ENCODE measurements at regions not wholly inside any gene's neighbourhood (a gene's known extent, or its start where the extent isn't known, plus 50 kb on each side); places are given as distances from the start of the nearest gene placed in this dataset.

DNA sequence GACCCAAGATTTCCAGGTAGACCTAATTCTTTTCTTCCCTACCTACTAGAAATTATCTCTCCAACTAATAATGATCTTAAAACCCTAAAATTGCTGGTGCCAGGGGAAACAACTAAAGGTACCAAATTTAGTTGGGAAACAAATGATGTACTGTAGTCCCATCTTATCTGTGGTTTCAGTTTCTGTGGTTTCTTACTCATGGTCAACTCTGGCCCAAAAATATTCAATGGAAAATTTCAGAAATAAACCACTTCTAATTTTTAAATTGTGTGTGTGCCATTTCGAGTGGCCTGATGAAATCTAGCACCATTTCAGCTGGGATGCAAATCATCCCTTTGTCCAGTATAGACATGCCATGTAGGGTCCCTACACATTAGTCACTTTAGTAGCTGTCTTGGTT is 475.2 kb upstream of the EPHA7 start:
- no peak overlapping the region for H3K27ac ChIP-seq (ENCODE audit: low read length)
- TF ChIP-seq EZH2phosphoT487 (IDR thresholded peaks at IDR 0.05; ENCODE audit: low read length): no peak
- H3F3A ChIP-seq (ENCODE audit: insufficient read depth, low read length): no peaks in the 10 kb centered on the region
- no peaks in the 10 kb centered on the region for H3K9me3 ChIP-seq (replicated peaks; ENCODE audit: insufficient read depth, low read length)
- H2AFZ ChIP-seq (ENCODE audit: low read length): no peak overlapping the region
- no peaks in the 10 kb centered on the region for H3K4me1 ChIP-seq (ENCODE audit: low read length)
- no peaks in the 10 kb centered on the region for H3K9me2 ChIP-seq (replicated peaks; ENCODE audit: insufficient read depth, low read length)
- no peak overlapping the region for H3K4me3 ChIP-seq (ENCODE audit: low read length)
- no peaks in the 10 kb centered on the region for H3K27me3 ChIP-seq (replicated peaks; ENCODE audit: insufficient read depth, low read length)
- H3K9ac ChIP-seq (ENCODE audit: low read length): no peak overlapping the region
- no peak overlapping the region for H3K4me2 ChIP-seq (ENCODE audit: low read depth, low read length)
- H3K79me2 ChIP-seq (ENCODE audit: low read length): no peaks in the 10 kb centered on the region
- H4K20me1 ChIP-seq (ENCODE audit: insufficient read depth, low read length): no peaks in the 10 kb centered on the region
- H3K36me3 ChIP-seq (replicated peaks; ENCODE audit: insufficient read depth, low read length): no peaks in the 10 kb centered on the region
- peak; percentile 8 for DNase-seq

DNA sequence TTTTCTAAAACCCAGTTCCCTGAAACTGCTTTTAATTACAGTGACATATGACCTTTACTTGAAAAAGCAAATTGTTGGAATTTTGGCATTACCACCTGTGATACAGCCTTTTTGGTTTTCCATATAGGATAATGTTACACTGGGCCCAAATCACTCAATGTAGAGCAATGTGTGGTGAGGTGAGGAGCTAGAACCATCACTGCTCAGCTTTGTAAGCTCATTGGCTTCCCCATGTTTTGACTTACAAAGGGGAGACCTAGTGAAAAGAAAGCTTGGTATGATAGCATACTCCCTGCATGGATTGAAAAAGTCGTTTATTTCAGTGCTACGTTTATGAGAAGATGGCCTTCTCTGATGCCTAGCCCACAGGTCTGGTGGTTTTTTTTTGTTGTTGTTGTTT is 470.4 kb upstream of the EPHA7 start:
- H3K36me3 ChIP-seq (replicated peaks; ENCODE audit: insufficient read depth, low read length): no peaks in the 10 kb centered on the region
- H3K4me1 ChIP-seq (ENCODE audit: low read length): no peaks in the 10 kb centered on the region
- TF ChIP-seq EZH2 (optimal IDR thresholded peaks at IDR 0.05; ENCODE audit: low read depth, low read length) (no peak), EZH2phosphoT487 (IDR thresholded peaks at IDR 0.05; ENCODE audit: low read length) (no peak)
- TF ChIP-seq, protein P1, sequence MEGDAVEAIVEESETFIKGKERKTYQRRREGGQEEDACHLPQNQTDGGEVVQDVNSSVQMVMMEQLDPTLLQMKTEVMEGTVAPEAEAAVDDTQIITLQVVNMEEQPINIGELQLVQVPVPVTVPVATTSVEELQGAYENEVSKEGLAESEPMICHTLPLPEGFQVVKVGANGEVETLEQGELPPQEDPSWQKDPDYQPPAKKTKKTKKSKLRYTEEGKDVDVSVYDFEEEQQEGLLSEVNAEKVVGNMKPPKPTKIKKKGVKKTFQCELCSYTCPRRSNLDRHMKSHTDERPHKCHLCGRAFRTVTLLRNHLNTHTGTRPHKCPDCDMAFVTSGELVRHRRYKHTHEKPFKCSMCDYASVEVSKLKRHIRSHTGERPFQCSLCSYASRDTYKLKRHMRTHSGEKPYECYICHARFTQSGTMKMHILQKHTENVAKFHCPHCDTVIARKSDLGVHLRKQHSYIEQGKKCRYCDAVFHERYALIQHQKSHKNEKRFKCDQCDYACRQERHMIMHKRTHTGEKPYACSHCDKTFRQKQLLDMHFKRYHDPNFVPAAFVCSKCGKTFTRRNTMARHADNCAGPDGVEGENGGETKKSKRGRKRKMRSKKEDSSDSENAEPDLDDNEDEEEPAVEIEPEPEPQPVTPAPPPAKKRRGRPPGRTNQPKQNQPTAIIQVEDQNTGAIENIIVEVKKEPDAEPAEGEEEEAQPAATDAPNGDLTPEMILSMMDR (IDR thresholded peaks at IDR 0.05; ENCODE audit: low read length): no peak
- H3K9me2 ChIP-seq (replicated peaks; ENCODE audit: insufficient read depth, low read length): no peaks in the 10 kb centered on the region
- DNase-seq: no peak
- no peaks in the 10 kb centered on the region for H4K20me1 ChIP-seq (ENCODE audit: insufficient read depth, low read length)
- H3K4me2 ChIP-seq (ENCODE audit: low read depth, low read length): no peak overlapping the region
- no peaks in the 10 kb centered on the region for H3K79me2 ChIP-seq (ENCODE audit: low read length)
- no peaks in the 10 kb centered on the region for H3K9me3 ChIP-seq (replicated peaks; ENCODE audit: insufficient read depth, low read length)
- H3K9ac ChIP-seq (ENCODE audit: low read length): no peak overlapping the region
- no peak overlapping the region for H3K27ac ChIP-seq (ENCODE audit: low read length)
- H2AFZ ChIP-seq (ENCODE audit: low read length): no peak overlapping the region
- H3K27me3 ChIP-seq (replicated peaks; ENCODE audit: insufficient read depth, low read length): no peaks in the 10 kb centered on the region
- H3F3A ChIP-seq (ENCODE audit: insufficient read depth, low read length): no peaks in the 10 kb centered on the region
- H3K4me3 ChIP-seq (ENCODE audit: low read length): no peak overlapping the region

DNA sequence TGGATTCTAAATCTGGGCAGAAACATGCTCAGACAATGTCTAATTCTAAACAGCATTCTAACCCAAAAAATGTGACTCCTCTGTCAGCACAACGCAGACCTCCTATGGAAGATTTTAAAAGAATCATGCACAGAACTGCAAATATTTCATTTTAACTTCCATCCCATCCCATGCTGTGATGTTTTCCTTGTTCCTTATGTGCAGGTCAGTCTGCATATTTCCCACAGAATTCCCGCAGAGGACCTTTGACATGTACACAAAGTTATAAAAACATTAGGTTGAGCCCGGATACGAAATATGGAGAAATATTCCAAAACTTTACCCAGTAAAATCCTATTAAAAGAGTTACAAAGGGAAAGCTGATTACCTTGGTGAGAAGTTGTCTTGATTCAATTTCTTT is 467.1 kb upstream of the EPHA7 start:
- H3K4me1 ChIP-seq (ENCODE audit: low read length): no peaks in the 10 kb centered on the region
- no peaks in the 10 kb centered on the region for H3K79me2 ChIP-seq (ENCODE audit: low read length)
- no peaks in the 10 kb centered on the region for H3K9me2 ChIP-seq (replicated peaks; ENCODE audit: insufficient read depth, low read length)
- H2AFZ ChIP-seq (ENCODE audit: low read length): no peak overlapping the region
- no peaks in the 10 kb centered on the region for H3K9me3 ChIP-seq (replicated peaks; ENCODE audit: insufficient read depth, low read length)
- no peak overlapping the region for H3K4me2 ChIP-seq (ENCODE audit: low read depth, low read length)
- no peak for DNase-seq
- H3K36me3 ChIP-seq (replicated peaks; ENCODE audit: insufficient read depth, low read length): no peaks in the 10 kb centered on the region
- no peaks in the 10 kb centered on the region for H3F3A ChIP-seq (ENCODE audit: insufficient read depth, low read length)
- TF ChIP-seq EZH2phosphoT487 (IDR thresholded peaks at IDR 0.05; ENCODE audit: low read length) (no peak), EZH2 (optimal IDR thresholded peaks at IDR 0.05; ENCODE audit: low read depth, low read length) (no peak)
- TF ChIP-seq, protein P1 (IDR thresholded peaks at IDR 0.05; ENCODE audit: low read length): no peak
- no peak overlapping the region for H3K4me3 ChIP-seq (ENCODE audit: low read length)
- H3K27ac ChIP-seq (ENCODE audit: low read length): no peak overlapping the region
- no peaks in the 10 kb centered on the region for H4K20me1 ChIP-seq (ENCODE audit: insufficient read depth, low read length)
- H3K27me3 ChIP-seq (replicated peaks; ENCODE audit: insufficient read depth, low read length): no peaks in the 10 kb centered on the region
- H3K9ac ChIP-seq (ENCODE audit: low read length): no peak overlapping the region

DNA sequence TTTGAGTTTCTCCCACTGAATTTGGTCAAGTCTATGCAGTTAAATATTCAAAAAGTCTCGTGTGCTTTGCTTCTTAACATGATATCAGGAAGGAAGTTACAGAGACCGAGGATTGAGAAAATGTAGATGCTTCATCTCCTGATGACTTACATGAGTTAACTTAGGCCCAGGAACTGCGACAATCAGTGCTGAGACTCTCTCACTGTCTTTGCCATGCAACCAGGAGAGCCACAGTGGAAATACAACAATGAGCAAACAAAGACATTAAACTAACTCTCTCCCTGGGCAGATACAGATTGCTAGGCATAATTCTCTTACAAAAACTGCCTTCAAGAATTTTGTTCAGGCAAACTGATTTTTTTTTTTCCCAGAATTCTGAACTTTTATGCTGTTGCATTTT is 440.6 kb upstream of the EPHA7 start:
- H3K9ac ChIP-seq (ENCODE audit: low read length): no peak overlapping the region
- no peaks in the 10 kb centered on the region for H3K4me1 ChIP-seq (ENCODE audit: low read length)
- no peaks in the 10 kb centered on the region for H3K27me3 ChIP-seq (replicated peaks; ENCODE audit: insufficient read depth, low read length)

More for the DNA sequence above, 440.6 kb upstream of the EPHA7 start:
- Histone ChIP-seq H3K36me3 (replicated peaks; ENCODE audit: insufficient read depth, low read length) (no peaks in the 10 kb centered on the region), H4K20me1 (ENCODE audit: insufficient read depth, low read length) (no peaks in the 10 kb centered on the region), H3K4me2 (ENCODE audit: low read depth, low read length) (no peak overlapping the region), H3K4me3 (ENCODE audit: low read length) (no peak overlapping the region), H2AFZ (ENCODE audit: low read length) (no peak overlapping the region), H3F3A (ENCODE audit: insufficient read depth, low read length) (no peaks in the 10 kb centered on the region), H3K79me2 (ENCODE audit: low read length) (no peaks in the 10 kb centered on the region), H3K9me3 (replicated peaks; ENCODE audit: insufficient read depth, low read length) (no peaks in the 10 kb centered on the region), H3K27ac (ENCODE audit: low read length) (no peak overlapping the region), H3K9me2 (replicated peaks; ENCODE audit: insufficient read depth, low read length) (no peaks in the 10 kb centered on the region)
- DNase-seq: no peak
- TF ChIP-seq, protein P1 (IDR thresholded peaks at IDR 0.05; ENCODE audit: low read length): no peak
- no peak for TF ChIP-seq EZH2phosphoT487 (IDR thresholded peaks at IDR 0.05; ENCODE audit: low read length)
- TF ChIP-seq EZH2 (optimal IDR thresholded peaks at IDR 0.05; ENCODE audit: low read depth, low read length): no peak

Measured in MM.1S (cell line).